SK-N-SH (cell line): ENCODE measurements at regions not wholly inside any gene's neighbourhood (a gene's known extent, or its start where the extent isn't known, plus 50 kb on each side); places are given as distances from the start of the nearest gene placed in this dataset.

ENCODE experiments used
- CTCF ChIA-PET: fragments of 300-600, 350-600 bp; formaldehyde crosslinking; extraction: SDS; loops from one replicate; lab custom pipeline; 2021; lab: Yijun Ruan, JAX
- POLR2A ChIA-PET: fragments of 350-600 bp; sonication (Branson Sonifier 250); formaldehyde crosslinking; extraction: SDS; loops from one replicate; lab custom pipeline; 2020; ENCODE audit warnings: antibody characterized with exemption, inconsistent platforms; lab: Yijun Ruan, JAX
- DNase-seq: peaks from one replicate; pipeline ENCODE4 v3.0.0; 2012
- H2AFZ ChIP-seq: fragments of 200-600 bp; sonication (generic); 2 replicates; pipeline ENCODE4 v1.8.1; 2016; ENCODE audit warnings: antibody characterized with exemption, mild to moderate bottlenecking, low read depth
- H3F3A ChIP-seq: fragments of 200-600 bp; sonication (generic); replicated peaks from 2 replicates; pipeline ENCODE3; 2016; ENCODE audit warnings: antibody characterized with exemption, mild to moderate bottlenecking; ENCODE audit not compliant: insufficient read depth
- H3K27ac ChIP-seq, 2 experiments: fragments of 200-500 bp in 1 of 2; fragments of 200-600 bp in 1 of 2; sonication (Bioruptor generic) in 1 of 2; sonication (generic), shearing (Covaris generic) in 1 of 2; 2 replicates each; pipeline versions ENCODE4 v1.5.1 to v1.6.1; 2014 to 2016; ENCODE audit warnings: low read depth in 2 of 2, inconsistent platforms in 1 of 2, low read length in 1 of 2, mild to moderate bottlenecking in 1 of 2, mixed read lengths in 1 of 2
- H3K27me3 ChIP-seq: fragments of 200-600 bp; sonication (generic), shearing (Covaris generic); 2 replicates; pipeline ENCODE4 v1.6.1; 2016; ENCODE audit warnings: mixed run types; ENCODE audit not compliant: insufficient read depth
- H3K36me3 ChIP-seq, 2 experiments: fragments of 200-500 bp in 1 of 2; fragments of 200-600 bp in 1 of 2; sonication (Bioruptor generic) in 1 of 2; sonication (generic) in 1 of 2; replicated peaks in 1 of 2; 2 replicates each; pipeline versions ENCODE3 to v1.5.1; 2014 to 2016; ENCODE audit warnings: low read length in 1 of 2, mild to moderate bottlenecking in 1 of 2; ENCODE audit not compliant: insufficient read depth in 2 of 2, control insufficient read depth in 1 of 2
- H3K4me1 ChIP-seq, 2 experiments: fragments of 200-500 bp in 1 of 2; fragments of 200-600 bp in 1 of 2; sonication (Bioruptor generic) in 1 of 2; sonication (generic), shearing (Covaris generic) in 1 of 2; 2 replicates each; pipeline versions ENCODE4 v1.5.1 to v1.6.1; 2014 to 2016; ENCODE audit warnings: low read depth in 1 of 2, low read length in 1 of 2, mixed run types in 1 of 2; ENCODE audit not compliant: insufficient read depth in 2 of 2, control insufficient read depth in 1 of 2
- H3K4me2 ChIP-seq: fragments of 200-600 bp; sonication (generic), shearing (Covaris generic); 2 replicates; pipeline ENCODE4 v1.6.1; 2017; ENCODE audit warnings: mixed run types
- H3K4me3 ChIP-seq, 2 experiments: fragments of 200-500 bp in 1 of 2; fragments of 200-600 bp in 1 of 2; sonication (Bioruptor generic) in 1 of 2; sonication (generic), shearing (Covaris generic) in 1 of 2; 2 replicates each; pipeline versions ENCODE4 v1.5.1 to v1.8.1; 2014 to 2016; ENCODE audit warnings: low read depth in 2 of 2, inconsistent platforms in 1 of 2, low read length in 1 of 2, mild to moderate bottlenecking in 1 of 2, mixed read lengths in 1 of 2, moderate library complexity in 1 of 2
- H3K79me2 ChIP-seq: fragments of 200-600 bp; sonication (generic); 2 replicates; pipeline ENCODE4 v1.8.1; 2017; ENCODE audit warnings: mild to moderate bottlenecking; ENCODE audit not compliant: insufficient read depth
- H3K9ac ChIP-seq: fragments of 200-600 bp; sonication (generic); 2 replicates; pipeline ENCODE4 v1.6.1; 2017; ENCODE audit warnings: mixed run types
- H3K9me2 ChIP-seq: fragments of 200-600 bp; sonication (generic); 2 replicates; pipeline ENCODE4 v1.6.1; 2017; ENCODE audit warnings: mixed run types
- H3K9me3 ChIP-seq: fragments of 200-600 bp; sonication (generic); 2 replicates; pipeline ENCODE4 v1.6.1; 2017; ENCODE audit warnings: mixed run types, mild to moderate bottlenecking, moderate library complexity
- H4K20me1 ChIP-seq: fragments of 200-600 bp; sonication (generic); 2 replicates; pipeline ENCODE4 v1.6.1; 2017; ENCODE audit warnings: mild to moderate bottlenecking, mixed run types; ENCODE audit not compliant: insufficient read depth
- EP300 ChIP-seq, 2 experiments: IDR thresholded peaks; 2 replicates each; pipeline versions ENCODE4 v1.4.0 to v1.6.1; 2012; ENCODE audit warnings: borderline replicate concordance in 1 of 2, low read depth in 1 of 2, low read length in 1 of 2
- EZH2phosphoT487 ChIP-seq: fragments of 200-600 bp; sonication (generic); IDR thresholded peaks from 2 replicates; pipeline ENCODE4 v1.6.1; 2017; ENCODE audit warnings: low read depth, mixed run types, mild to moderate bottlenecking, antibody characterized with exemption, moderate library complexity, borderline replicate concordance
- FOXJ3 ChIP-seq: sonication (generic); formaldehyde crosslinking; IDR thresholded peaks from 2 replicates; pipeline ENCODE4 v1.5.1; 2020; ENCODE audit warnings: mild to moderate bottlenecking, missing genetic modification reagents
- FOXM1 ChIP-seq: IDR thresholded peaks from 2 replicates; pipeline ENCODE4 v1.4.0; 2012; ENCODE audit warnings: low read depth, mild to moderate bottlenecking
- GATA2 ChIP-seq: sonication (generic); formaldehyde crosslinking; IDR thresholded peaks from 2 replicates; pipeline ENCODE4 v1.5.0; 2020; ENCODE audit warnings: mild to moderate bottlenecking, missing genetic modification reagents
- IRF3 ChIP-seq: fragments of 150-350 bp; IDR thresholded peaks from 2 replicates; pipeline ENCODE4 v1.6.1; 2016; ENCODE audit warnings: mild to moderate bottlenecking, low read depth, low read length
- NFIC ChIP-seq: IDR thresholded peaks from 2 replicates; pipeline ENCODE4 v1.4.0; 2012; ENCODE audit warnings: borderline replicate concordance
- POLR2AphosphoS5 ChIP-seq: IDR thresholded peaks from 2 replicates; pipeline ENCODE4 v1.6.1; 2012; ENCODE audit warnings: low read depth, low read length
- RAD21 ChIP-seq: IDR thresholded peaks from 2 replicates; pipeline ENCODE4 v1.6.1; 2012; ENCODE audit warnings: mild to moderate bottlenecking, low read length
- RCOR1 ChIP-seq: fragments of 150-350 bp; IDR thresholded peaks from 2 replicates; pipeline ENCODE4 v1.6.1; 2017; ENCODE audit warnings: antibody characterized with exemption, low read length
- RFX5 ChIP-seq: IDR thresholded peaks from 2 replicates; pipeline ENCODE4 v1.6.1; 2012; ENCODE audit warnings: mild to moderate bottlenecking, improper control_type of control experiment, low read length
- TEAD4 ChIP-seq: IDR thresholded peaks from 2 replicates; pipeline ENCODE4 v1.4.0; 2012; ENCODE audit warnings: mild to moderate bottlenecking, borderline replicate concordance; ENCODE audit not compliant: insufficient read depth
- WGBS: methylation state at CpG from one replicate; pipeline ENCODE4 v1.1.6; 2017; ENCODE audit warnings: low lambda C conversion rate; 5-methylcytosine and 5-hydroxymethylcytosine counted together
- TF ChIP-seq, protein P1 (sequence below): IDR thresholded peaks from 2 replicates; pipeline ENCODE4 v1.4.0; 2012; ENCODE audit warnings: low read depth
- TF ChIP-seq, protein P2 (sequence below): IDR thresholded peaks from 2 replicates; pipeline ENCODE4 v1.6.1; 2012; ENCODE audit warnings: mild to moderate bottlenecking, low read depth, low read length, moderate library complexity
- TF ChIP-seq, protein P3 (sequence below): fragments of 150-350 bp; IDR thresholded peaks from 2 replicates; pipeline ENCODE4 v1.6.1; 2017; ENCODE audit warnings: antibody characterized with exemption, low read length, low read depth, borderline replicate concordance
- TF ChIP-seq, protein P4 (sequence below): IDR thresholded peaks from 2 replicates; pipeline ENCODE4 v1.4.0; 2012; ENCODE audit warnings: low read depth, borderline replicate concordance
- TF ChIP-seq, protein P5 (sequence below): IDR thresholded peaks from 2 replicates; pipeline ENCODE4 v1.4.0; 2012; ENCODE audit warnings: low read depth, borderline replicate concordance

- Histone ChIP-seq H3K27me3 (no peaks in the 10 kb centered on the region), H3K9ac (no peak overlapping the region), H3K4me2 (no peak overlapping the region), H3K4me1 (no peaks in the 10 kb centered on the region), H3K9me2 (no peaks in the 10 kb centered on the region), H3K36me3 (no peaks in the 10 kb centered on the region), H3K27ac (no peak overlapping the region), H4K20me1 (no peaks in the 10 kb centered on the region), H3F3A (no peaks in the 10 kb centered on the region), H3K4me3 (no peak overlapping the region), H3K9me3 (no peaks in the 10 kb centered on the region), H2AFZ (no peak overlapping the region), H3K79me2 (no peaks in the 10 kb centered on the region)
- WGBS = 4% methylated on average over 4 of the region's 4 CpGs
- ChIA-PET CTCF (no interaction called here), POLR2A (no interaction called here)
- TF ChIP-seq, protein P1, sequence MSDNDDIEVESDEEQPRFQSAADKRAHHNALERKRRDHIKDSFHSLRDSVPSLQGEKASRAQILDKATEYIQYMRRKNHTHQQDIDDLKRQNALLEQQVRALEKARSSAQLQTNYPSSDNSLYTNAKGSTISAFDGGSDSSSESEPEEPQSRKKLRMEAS = no peak
- no peak for TF ChIP-seq GATA2 (CRISPR knock-in tag)
- TF ChIP-seq EP300 (IDR thresholded peaks at IDR 0.05; ENCODE audit: borderline replicate concordance in 1 of 2, low read depth in 1 of 2, low read length in 1 of 2) = no peak
- DNase-seq = no peak
Observed at GRCh38 chr10:26368463-26368862, 69.7 kb upstream of the APBB1IP start.

- Histone ChIP-seq H3K27me3 (no peaks in the 10 kb centered on the region), H3K9me3 (no peaks in the 10 kb centered on the region), H3K27ac (no peak overlapping the region), H3K79me2 (no peaks in the 10 kb centered on the region), H3K36me3 (no peaks in the 10 kb centered on the region), H3F3A (no peaks in the 10 kb centered on the region), H3K9me2 (no peaks in the 10 kb centered on the region), H3K9ac (no peak overlapping the region), H3K4me1 (no peaks in the 10 kb centered on the region), H4K20me1 (no peaks in the 10 kb centered on the region), H3K4me2 (no peak overlapping the region), H3K4me3 (no peak overlapping the region), H2AFZ (no peak overlapping the region)
- ChIA-PET POLR2A (no interaction called here), CTCF (no interaction called here)
- DNase-seq = no peak
- WGBS = 8% methylated on average over 4 of the region's 4 CpGs
- TF ChIP-seq RAD21 (no peak), NFIC (no peak), TEAD4 (no peak), RCOR1 (no peak), EP300 (IDR thresholded peaks at IDR 0.05; ENCODE audit: borderline replicate concordance in 1 of 2, low read depth in 1 of 2, low read length in 1 of 2) (no peak), FOXM1 (no peak), RFX5 (no peak), FOXJ3 (no peak), IRF3 (no peak), EZH2phosphoT487 (no peak), POLR2AphosphoS5 (no peak)
- TF ChIP-seq, protein P2, sequence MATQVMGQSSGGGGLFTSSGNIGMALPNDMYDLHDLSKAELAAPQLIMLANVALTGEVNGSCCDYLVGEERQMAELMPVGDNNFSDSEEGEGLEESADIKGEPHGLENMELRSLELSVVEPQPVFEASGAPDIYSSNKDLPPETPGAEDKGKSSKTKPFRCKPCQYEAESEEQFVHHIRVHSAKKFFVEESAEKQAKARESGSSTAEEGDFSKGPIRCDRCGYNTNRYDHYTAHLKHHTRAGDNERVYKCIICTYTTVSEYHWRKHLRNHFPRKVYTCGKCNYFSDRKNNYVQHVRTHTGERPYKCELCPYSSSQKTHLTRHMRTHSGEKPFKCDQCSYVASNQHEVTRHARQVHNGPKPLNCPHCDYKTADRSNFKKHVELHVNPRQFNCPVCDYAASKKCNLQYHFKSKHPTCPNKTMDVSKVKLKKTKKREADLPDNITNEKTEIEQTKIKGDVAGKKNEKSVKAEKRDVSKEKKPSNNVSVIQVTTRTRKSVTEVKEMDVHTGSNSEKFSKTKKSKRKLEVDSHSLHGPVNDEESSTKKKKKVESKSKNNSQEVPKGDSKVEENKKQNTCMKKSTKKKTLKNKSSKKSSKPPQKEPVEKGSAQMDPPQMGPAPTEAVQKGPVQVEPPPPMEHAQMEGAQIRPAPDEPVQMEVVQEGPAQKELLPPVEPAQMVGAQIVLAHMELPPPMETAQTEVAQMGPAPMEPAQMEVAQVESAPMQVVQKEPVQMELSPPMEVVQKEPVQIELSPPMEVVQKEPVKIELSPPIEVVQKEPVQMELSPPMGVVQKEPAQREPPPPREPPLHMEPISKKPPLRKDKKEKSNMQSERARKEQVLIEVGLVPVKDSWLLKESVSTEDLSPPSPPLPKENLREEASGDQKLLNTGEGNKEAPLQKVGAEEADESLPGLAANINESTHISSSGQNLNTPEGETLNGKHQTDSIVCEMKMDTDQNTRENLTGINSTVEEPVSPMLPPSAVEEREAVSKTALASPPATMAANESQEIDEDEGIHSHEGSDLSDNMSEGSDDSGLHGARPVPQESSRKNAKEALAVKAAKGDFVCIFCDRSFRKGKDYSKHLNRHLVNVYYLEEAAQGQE = no peak
- TF ChIP-seq, protein P3, sequence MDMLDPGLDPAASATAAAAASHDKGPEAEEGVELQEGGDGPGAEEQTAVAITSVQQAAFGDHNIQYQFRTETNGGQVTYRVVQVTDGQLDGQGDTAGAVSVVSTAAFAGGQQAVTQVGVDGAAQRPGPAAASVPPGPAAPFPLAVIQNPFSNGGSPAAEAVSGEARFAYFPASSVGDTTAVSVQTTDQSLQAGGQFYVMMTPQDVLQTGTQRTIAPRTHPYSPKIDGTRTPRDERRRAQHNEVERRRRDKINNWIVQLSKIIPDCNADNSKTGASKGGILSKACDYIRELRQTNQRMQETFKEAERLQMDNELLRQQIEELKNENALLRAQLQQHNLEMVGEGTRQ = no peak
- TF ChIP-seq, protein P4, sequence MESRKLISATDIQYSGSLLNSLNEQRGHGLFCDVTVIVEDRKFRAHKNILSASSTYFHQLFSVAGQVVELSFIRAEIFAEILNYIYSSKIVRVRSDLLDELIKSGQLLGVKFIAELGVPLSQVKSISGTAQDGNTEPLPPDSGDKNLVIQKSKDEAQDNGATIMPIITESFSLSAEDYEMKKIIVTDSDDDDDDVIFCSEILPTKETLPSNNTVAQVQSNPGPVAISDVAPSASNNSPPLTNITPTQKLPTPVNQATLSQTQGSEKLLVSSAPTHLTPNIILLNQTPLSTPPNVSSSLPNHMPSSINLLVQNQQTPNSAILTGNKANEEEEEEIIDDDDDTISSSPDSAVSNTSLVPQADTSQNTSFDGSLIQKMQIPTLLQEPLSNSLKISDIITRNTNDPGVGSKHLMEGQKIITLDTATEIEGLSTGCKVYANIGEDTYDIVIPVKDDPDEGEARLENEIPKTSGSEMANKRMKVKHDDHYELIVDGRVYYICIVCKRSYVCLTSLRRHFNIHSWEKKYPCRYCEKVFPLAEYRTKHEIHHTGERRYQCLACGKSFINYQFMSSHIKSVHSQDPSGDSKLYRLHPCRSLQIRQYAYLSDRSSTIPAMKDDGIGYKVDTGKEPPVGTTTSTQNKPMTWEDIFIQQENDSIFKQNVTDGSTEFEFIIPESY = no peak
- TF ChIP-seq, protein P5, sequence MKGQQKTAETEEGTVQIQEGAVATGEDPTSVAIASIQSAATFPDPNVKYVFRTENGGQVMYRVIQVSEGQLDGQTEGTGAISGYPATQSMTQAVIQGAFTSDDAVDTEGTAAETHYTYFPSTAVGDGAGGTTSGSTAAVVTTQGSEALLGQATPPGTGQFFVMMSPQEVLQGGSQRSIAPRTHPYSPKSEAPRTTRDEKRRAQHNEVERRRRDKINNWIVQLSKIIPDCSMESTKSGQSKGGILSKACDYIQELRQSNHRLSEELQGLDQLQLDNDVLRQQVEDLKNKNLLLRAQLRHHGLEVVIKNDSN = no peak
Observed at GRCh38 chr10:26372513-26373354, 65.4 kb upstream of the APBB1IP start.
